HCT116 (cell line): ENCODE measurements at regions not wholly inside any gene's neighbourhood (a gene's known extent, or its start where the extent isn't known, plus 50 kb on each side); places are given as distances from the start of the nearest gene placed in this dataset.

Source experiments
- ATAC-seq: fragments of 200-7000 bp; cut with Tn5 transposase; 2 replicates; pipeline ENCODE4 v1.9.1; 2020; ENCODE audit warnings: mild to moderate bottlenecking, moderate library complexity
- BruUV-seq: library from RNA; stranded (reverse); fragments of 400-500 nt; replicated peaks from 2 replicates; lab custom pipeline; 2021; lab: Mats Ljungman, UMichigan
- CTCF ChIA-PET: fragments of 300-600 bp; sonication (Branson Sonifier 250); formaldehyde crosslinking; loops from one replicate; lab custom pipeline; 2021; ENCODE audit warnings: antibody characterized with exemption; lab: Charles Lee
- POLR2A ChIA-PET: fragments of 300-600, 350-600 bp; sonication (Branson Sonifier 250); formaldehyde crosslinking; loops from one replicate; lab custom pipeline; 2021; ENCODE audit warnings: antibody characterized with exemption; lab: Charles Lee
- RAD21 ChIA-PET, 2 experiments: fragments of 300-600 bp; sonication (Branson Sonifier 250); formaldehyde crosslinking; loops; one replicate each; lab custom pipeline; 2023; ENCODE audit warnings: low total read pairs in 2 of 2; ENCODE audit not compliant: uncharacterized antibody in 2 of 2, unreplicated experiment in 2 of 2, low non-redundant PET in 1 of 2; lab: Charles Lee
- DNase-seq: peaks from one replicate; pipeline ENCODE4 v3.0.0-alpha.2; 2010; ENCODE audit warnings: low read depth, low spot score
- H2AFZ ChIP-seq: fragments of 200-600 bp; shearing (Covaris generic), sonication (generic); 2 replicates; pipeline ENCODE4 v1.6.1; 2017; ENCODE audit warnings: low read depth, mixed run types, mixed read lengths, antibody characterized with exemption, low read length; ENCODE audit not compliant: poor library complexity, severe bottlenecking
- H3K27ac ChIP-seq: 2 replicates; pipeline ENCODE4 v1.5.1; 2012; ENCODE audit warnings: low read depth, low read length
- H3K27me3 ChIP-seq: fragments of 200-600 bp; sonication (generic); 2 replicates; pipeline ENCODE4 v1.6.1; 2016; ENCODE audit warnings: mixed run types, low read length, mixed read lengths; ENCODE audit not compliant: insufficient read depth
- H3K36me3 ChIP-seq, 2 experiments: fragments of 200-500 bp in 1 of 2; fragments of 200-600 bp in 1 of 2; sonication (Bioruptor generic) in 1 of 2; sonication (generic) in 1 of 2; 2 replicates each; pipeline versions ENCODE4 v1.5.1 to v1.6.1; 2014 to 2016; ENCODE audit warnings: low read length in 2 of 2, inconsistent platforms in 1 of 2, mixed read lengths in 1 of 2, mixed run types in 1 of 2; ENCODE audit not compliant: insufficient read depth in 2 of 2, control insufficient read depth in 1 of 2
- H3K4me1 ChIP-seq, 2 experiments: fragments of 200-600 bp in 1 of 2; sonication (generic) in 1 of 2; 2 replicates each; pipeline versions ENCODE4 v1.5.1 to v1.6.1; 2012 to 2017; ENCODE audit warnings: low read length in 2 of 2, inconsistent platforms in 1 of 2, mild to moderate bottlenecking in 1 of 2, mixed read lengths in 1 of 2, mixed run types in 1 of 2, moderate library complexity in 1 of 2; ENCODE audit not compliant: insufficient read depth in 2 of 2, control insufficient read depth in 1 of 2
- H3K4me2 ChIP-seq: fragments of 200-600 bp; sonication (generic); 2 replicates; pipeline ENCODE4 v1.6.1; 2017; ENCODE audit warnings: mixed run types, low read length, mixed read lengths
- H3K4me3 ChIP-seq, 2 experiments: fragments of 200-600 bp in 1 of 2; sonication (generic) in 1 of 2; replicated peaks in 1 of 2; 2 replicates each; pipeline ENCODE4 v1.5.1; 2011 to 2016; ENCODE audit warnings: low read length in 2 of 2, control low read depth in 1 of 2, low read depth in 1 of 2, mild to moderate bottlenecking in 1 of 2, mixed read lengths in 1 of 2, mixed run types in 1 of 2
- H3K79me2 ChIP-seq: fragments of 200-600 bp; sonication (generic); 2 replicates; pipeline ENCODE4 v1.6.1; 2017; ENCODE audit warnings: mild to moderate bottlenecking, mixed run types, low read length, moderate library complexity, mixed read lengths; ENCODE audit not compliant: insufficient read depth
- H3K9ac ChIP-seq: fragments of 200-600 bp; sonication (generic); 2 replicates; pipeline ENCODE4 v1.6.1; 2016; ENCODE audit warnings: low read length, mixed read lengths
- H3K9me2 ChIP-seq: fragments of 200-600 bp; sonication (generic), shearing (Covaris generic); 2 replicates; pipeline ENCODE4 v1.6.1; 2017; ENCODE audit warnings: mixed run types, mild to moderate bottlenecking, moderate library complexity; ENCODE audit not compliant: insufficient read depth
- H3K9me3 ChIP-seq, 2 experiments: fragments of 200-500 bp in 1 of 2; fragments of 200-600 bp in 1 of 2; sonication (Bioruptor generic) in 1 of 2; sonication (generic) in 1 of 2; 2 replicates each; pipeline ENCODE4 v1.6.1; 2014 to 2017; ENCODE audit warnings: low read length in 2 of 2, mixed read lengths in 2 of 2, inconsistent platforms in 1 of 2, low read depth in 1 of 2, mild to moderate bottlenecking in 1 of 2, mixed run types in 1 of 2, moderate library complexity in 1 of 2; ENCODE audit not compliant: control insufficient read depth in 1 of 2, insufficient read depth in 1 of 2
- H4K20me1 ChIP-seq: fragments of 200-600 bp; sonication (generic), shearing (Covaris generic); 2 replicates; pipeline ENCODE4 v1.6.1; 2017; ENCODE audit warnings: mixed run types, mild to moderate bottlenecking, moderate library complexity; ENCODE audit not compliant: insufficient read depth
- ATF3 ChIP-seq: IDR thresholded peaks from 2 replicates; pipeline ENCODE4 v1.6.1; 2012
- CBX3 ChIP-seq: IDR thresholded peaks from 2 replicates; pipeline ENCODE4 v1.6.1; 2012; ENCODE audit warnings: low read depth
- CEBPB ChIP-seq: IDR thresholded peaks from 2 replicates; pipeline ENCODE4 v1.6.1; 2012; ENCODE audit warnings: low read depth
- CTCF ChIP-seq, 3 experiments: fragments of 200-600 bp in 1 of 3; sonication (generic) in 1 of 3; IDR thresholded peaks in 2 of 3; conservative IDR thresholded peaks in 1 of 3; 2 replicates each; pipeline ENCODE4 v1.5.1; 2012 to 2017; ENCODE audit warnings: low read depth in 2 of 3, low read length in 2 of 3, antibody characterized with exemption in 1 of 3, borderline replicate concordance in 1 of 3, control low read depth in 1 of 3, mild to moderate bottlenecking in 1 of 3, mixed read lengths in 1 of 3, mixed run types in 1 of 3, moderate library complexity in 1 of 3; ENCODE audit not compliant: insufficient read depth in 1 of 3
- EGR1 ChIP-seq: IDR thresholded peaks from 2 replicates; pipeline ENCODE4 v1.6.1; 2012; ENCODE audit warnings: low read depth
- EZH2 ChIP-seq: fragments of 200-600 bp; sonication (generic); IDR thresholded peaks from 2 replicates; pipeline ENCODE4 v1.6.1; 2017; ENCODE audit warnings: antibody characterized with exemption, mixed run types
- EZH2phosphoT487 ChIP-seq: fragments of 200-600 bp; IDR thresholded peaks from 2 replicates; pipeline ENCODE4 v1.6.1; 2018; ENCODE audit warnings: antibody characterized with exemption, borderline replicate concordance
- FOSL1 ChIP-seq: IDR thresholded peaks from 2 replicates; pipeline ENCODE4 v1.6.1; 2012; ENCODE audit warnings: low read depth
- JUND ChIP-seq: IDR thresholded peaks from 2 replicates; pipeline ENCODE4 v1.6.1; 2012
- MAX ChIP-seq: IDR thresholded peaks from 2 replicates; pipeline ENCODE4 v1.6.1; 2012
- POLR2A ChIP-seq: IDR thresholded peaks from 2 replicates; pipeline ENCODE4 v1.7.0; 2011; ENCODE audit warnings: borderline replicate concordance; ENCODE audit not compliant: insufficient read depth, insufficient read length; ENCODE audit errors: extremely low read depth
- POLR2AphosphoS5 ChIP-seq: IDR thresholded peaks from 2 replicates; pipeline ENCODE4 v1.6.1; 2011; ENCODE audit warnings: mild to moderate bottlenecking, low read depth, low read length, moderate library complexity
- RAD21 ChIP-seq: IDR thresholded peaks from 2 replicates; pipeline ENCODE4 v1.6.1; 2012; ENCODE audit warnings: low read depth, mild to moderate bottlenecking
- SIN3A ChIP-seq: IDR thresholded peaks from 2 replicates; pipeline ENCODE4 v1.6.1; 2012; ENCODE audit warnings: low read depth
- SP1 ChIP-seq: IDR thresholded peaks from 2 replicates; pipeline ENCODE4 v1.6.1; 2012; ENCODE audit warnings: low read depth
- SRF ChIP-seq: IDR thresholded peaks from 2 replicates; pipeline ENCODE4 v1.6.1; 2012; ENCODE audit warnings: low read depth
- TCF7L2 ChIP-seq: IDR thresholded peaks from 2 replicates; pipeline ENCODE4 v1.7.0; 2011; ENCODE audit warnings: borderline replicate concordance, inconsistent platforms; ENCODE audit not compliant: insufficient read depth, insufficient read length; ENCODE audit errors: extremely low read depth
- YY1 ChIP-seq: IDR thresholded peaks from 2 replicates; pipeline ENCODE4 v1.6.1; 2011; ENCODE audit warnings: low read length, low read depth, moderate library complexity, mild to moderate bottlenecking; ENCODE audit not compliant: insufficient replicate concordance; ENCODE audit errors: extremely low read depth
- ZBTB33 ChIP-seq: IDR thresholded peaks from 2 replicates; pipeline ENCODE4 v1.6.1; 2011; ENCODE audit warnings: mild to moderate bottlenecking, low read length, moderate library complexity; ENCODE audit not compliant: insufficient replicate concordance; ENCODE audit errors: extremely low read depth
- ZFX ChIP-seq: fragments of 450-650 bp; IDR thresholded peaks from 2 replicates; pipeline ENCODE4 v1.6.1; 2017
- ZNF274 ChIP-seq: fragments of 200-500 bp; sonication (Bioruptor generic); IDR thresholded peaks from 2 replicates; pipeline ENCODE4 v1.6.1; 2014; ENCODE audit warnings: mild to moderate bottlenecking, low read depth, low read length, inconsistent platforms
- intact Hi-C: fragments of 100-400 bp; cut with micrococcal nuclease; formaldehyde crosslinking; loops from 2 replicates; pipeline ENCODE4 v1.10.0; 2022

- TF ChIP-seq CBX3 (no peak), SP1 (no peak), CTCF (IDR thresholded peaks at IDR 0.05 in 2 of 3, conservative IDR thresholded peaks at IDR 0.05 in 1 of 3; ENCODE audit: borderline replicate concordance in 1 of 3, insufficient read depth in 1 of 3, low read depth in 2 of 3, low read length in 2 of 3) (no peak), SRF (no peak), POLR2AphosphoS5 (no peak), ZNF274 (no peak), RAD21 (no peak)
Observed at GRCh38 chr3:110727056-110727455, 344.6 kb upstream of the NECTIN3 start (continued).

GRCh38 chr3:110731148-110731547, 340.5 kb upstream of the NECTIN3 start:
- no peak for TF ChIP-seq SIN3A
- no peak for TF ChIP-seq CTCF (IDR thresholded peaks at IDR 0.05 in 2 of 3, conservative IDR thresholded peaks at IDR 0.05 in 1 of 3; ENCODE audit: borderline replicate concordance in 1 of 3, insufficient read depth in 1 of 3, low read depth in 2 of 3, low read length in 2 of 3)
- no peak for TF ChIP-seq FOSL1
- no peak for TF ChIP-seq MAX
- TF ChIP-seq CEBPB = no peak
- TF ChIP-seq RAD21 = no peak
- no peak for TF ChIP-seq EZH2
- TF ChIP-seq SP1 = no peak
- no peak for TF ChIP-seq TCF7L2
- TF ChIP-seq CBX3 = no peak
- no peak for TF ChIP-seq ZBTB33
- TF ChIP-seq JUND = no peak
- TF ChIP-seq EZH2phosphoT487 = no peak
- no peak for TF ChIP-seq POLR2A
- no peak for TF ChIP-seq EGR1
- TF ChIP-seq ZFX = no peak
- TF ChIP-seq ATF3 = no peak
- no peak for TF ChIP-seq YY1
- Histone ChIP-seq H3K27me3 (no peaks in the 10 kb centered on the region), H3K4me1 (no peaks in the 10 kb centered on the region), H3K79me2 (no peaks in the 10 kb centered on the region), H3K4me3 (no peak overlapping the region), H2AFZ (no peak overlapping the region), H3K9ac (no peak overlapping the region), H4K20me1 (no peaks in the 10 kb centered on the region), H3K9me2 (no peaks in the 10 kb centered on the region), H3K4me2 (no peak overlapping the region), H3K36me3 (no peaks in the 10 kb centered on the region), H3K27ac (no peak overlapping the region), H3K9me3 (no peaks in the 10 kb centered on the region)
- POLR2A ChIA-PET = no interaction called here
- RAD21 ChIA-PET = no interaction called here
- DNase-seq = no peak
- no peak for ATAC-seq
- CTCF ChIA-PET = no interaction called here
- BruUV-seq = no TSS peak
- intact Hi-C loops = no loop called here
